ENCODE measurements at regions not wholly inside any gene's neighbourhood (a gene's known extent, or its start where the extent isn't known, plus 50 kb on each side); places are given as distances from the start of the nearest gene placed in this dataset.

DNA sequence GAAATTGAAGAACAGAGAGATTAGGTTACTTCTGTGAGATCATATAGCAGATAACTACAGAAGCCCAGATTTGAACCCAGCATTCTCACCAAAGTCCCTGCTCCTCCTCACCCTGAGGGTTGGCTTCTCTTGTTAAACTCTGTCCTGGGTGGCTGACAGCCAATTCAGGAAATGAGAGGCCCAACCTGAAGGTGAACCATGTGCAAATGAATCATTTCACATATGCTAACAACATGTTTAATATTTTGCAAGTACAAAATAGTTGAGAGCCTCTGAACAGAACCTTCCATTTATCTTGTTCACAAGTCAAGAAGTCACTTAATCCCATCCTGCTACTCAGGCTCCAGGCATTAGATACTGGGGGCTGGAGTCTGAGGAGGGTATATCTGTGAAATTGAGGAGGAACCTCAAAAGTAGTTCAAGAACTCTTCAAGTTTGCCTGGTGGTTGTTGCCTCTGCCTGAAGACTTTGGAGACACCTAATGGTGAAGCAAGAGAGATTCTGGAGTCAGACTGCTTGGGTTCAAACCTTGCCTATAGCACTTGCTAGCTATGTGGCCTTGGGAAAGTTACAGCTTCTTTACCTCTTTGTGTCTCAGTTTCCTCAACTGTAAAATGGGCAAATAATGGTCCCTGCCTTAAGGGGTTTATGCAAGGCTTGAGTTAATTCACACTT lies 564.0 kb downstream of the PSAT1 start:
- DNase-seq (ENCODE audit: low read depth, low spot score): no peak

DNA sequence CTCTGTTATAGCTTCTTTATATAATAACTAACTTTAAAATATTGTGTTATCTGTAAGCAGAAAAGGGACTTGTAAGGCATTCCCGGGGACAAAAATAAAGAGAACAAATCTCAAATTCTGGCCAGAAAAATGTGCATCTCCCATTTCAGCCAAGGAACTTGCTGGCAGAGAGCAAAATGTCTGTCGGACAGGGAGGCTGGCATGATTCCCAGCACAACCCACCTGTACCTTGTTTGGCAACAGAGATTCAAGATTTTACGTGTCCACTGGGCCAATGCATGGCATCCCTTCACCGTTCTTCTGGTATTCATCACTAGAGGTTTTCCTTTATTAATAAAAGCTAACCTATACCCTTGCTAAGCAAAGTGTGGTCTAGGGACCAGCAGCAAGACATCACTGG lies 566.6 kb downstream of the PSAT1 start:
- DNase-seq (ENCODE audit: low read depth, low spot score): no peak

DNA sequence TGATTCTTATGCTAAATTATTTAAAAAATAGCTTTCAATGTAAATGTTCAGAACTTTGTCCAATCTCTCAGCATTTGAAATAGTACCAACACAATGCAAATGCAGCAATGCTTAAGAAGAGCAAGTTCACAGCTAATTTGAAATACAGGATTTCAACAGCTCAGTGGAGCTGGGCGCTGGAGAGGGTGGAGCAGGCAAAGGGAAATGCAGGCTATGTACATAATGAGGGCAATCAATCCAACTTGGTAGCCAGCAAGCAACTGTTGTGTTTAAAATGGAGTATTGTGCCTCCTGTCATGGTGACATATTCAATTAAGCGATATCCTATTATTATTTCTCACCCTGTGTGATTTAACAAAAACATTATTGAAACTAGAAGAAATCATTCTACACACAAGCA lies 568.8 kb downstream of the PSAT1 start:
- no peak for DNase-seq (ENCODE audit: low read depth, low spot score)

DNA sequence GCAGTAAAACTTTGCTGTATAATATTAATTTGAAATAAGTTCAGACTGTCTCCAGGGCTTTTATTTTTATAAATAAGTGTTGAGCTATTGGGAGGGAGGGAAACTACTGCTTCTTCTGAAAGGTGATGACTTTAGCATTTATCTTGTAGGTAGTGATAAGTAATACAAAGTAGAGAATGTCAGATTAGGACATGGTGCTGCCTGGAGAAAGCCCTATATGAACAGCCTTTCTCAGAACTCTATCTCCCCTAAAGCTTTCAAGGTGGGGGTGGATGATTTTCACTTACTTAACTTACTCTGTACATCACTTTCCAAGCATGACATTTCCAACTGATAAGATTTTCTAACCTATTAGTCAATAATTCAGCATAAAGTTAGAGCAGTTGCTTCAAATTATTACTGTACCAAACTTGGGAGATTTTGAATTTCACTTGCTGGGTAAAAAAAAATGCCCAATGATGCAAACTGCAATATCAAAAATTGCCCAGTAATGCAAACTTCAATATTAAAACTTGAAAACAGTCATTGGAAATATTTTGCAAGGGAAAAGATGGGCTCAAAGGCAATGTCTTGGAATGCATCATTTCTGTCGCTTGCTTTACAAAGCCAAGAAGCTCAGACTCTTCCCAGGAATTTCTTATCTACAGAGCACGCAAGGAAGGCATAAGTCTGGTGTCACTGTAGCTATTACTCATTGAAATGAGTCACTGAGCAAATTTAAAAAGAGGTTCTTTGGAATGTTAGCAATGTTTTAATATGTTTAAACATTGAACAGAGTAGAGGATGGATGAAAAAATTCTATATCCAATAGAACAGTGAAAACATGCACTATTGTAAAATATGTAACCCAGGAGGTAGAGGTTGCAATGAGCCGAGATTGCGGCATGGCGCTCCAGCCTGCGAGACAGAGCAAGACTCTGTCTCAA lies 569.5 kb downstream of the PSAT1 start:
- DNase-seq (ENCODE audit: low read depth, low spot score): no peak

DNA sequence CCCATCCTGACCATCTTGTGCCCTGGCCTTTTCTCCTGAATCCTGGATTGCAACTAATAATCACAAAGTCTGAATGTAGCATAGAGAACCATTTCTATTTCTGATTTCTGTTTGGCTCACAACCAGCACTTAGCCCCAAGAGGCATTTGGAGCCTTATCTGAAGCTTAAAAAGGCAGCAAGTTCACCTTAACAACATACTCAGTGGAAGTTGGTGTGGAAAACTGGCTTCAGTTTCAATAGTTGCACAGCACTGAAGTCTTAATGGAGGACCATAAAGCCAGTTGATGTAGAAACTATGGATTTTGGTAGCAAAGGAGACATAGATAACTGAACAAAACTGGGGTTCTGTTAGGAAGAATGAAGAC lies 574.1 kb downstream of the PSAT1 start:
- DNase-seq (ENCODE audit: low read depth, low spot score): no peak

DNA sequence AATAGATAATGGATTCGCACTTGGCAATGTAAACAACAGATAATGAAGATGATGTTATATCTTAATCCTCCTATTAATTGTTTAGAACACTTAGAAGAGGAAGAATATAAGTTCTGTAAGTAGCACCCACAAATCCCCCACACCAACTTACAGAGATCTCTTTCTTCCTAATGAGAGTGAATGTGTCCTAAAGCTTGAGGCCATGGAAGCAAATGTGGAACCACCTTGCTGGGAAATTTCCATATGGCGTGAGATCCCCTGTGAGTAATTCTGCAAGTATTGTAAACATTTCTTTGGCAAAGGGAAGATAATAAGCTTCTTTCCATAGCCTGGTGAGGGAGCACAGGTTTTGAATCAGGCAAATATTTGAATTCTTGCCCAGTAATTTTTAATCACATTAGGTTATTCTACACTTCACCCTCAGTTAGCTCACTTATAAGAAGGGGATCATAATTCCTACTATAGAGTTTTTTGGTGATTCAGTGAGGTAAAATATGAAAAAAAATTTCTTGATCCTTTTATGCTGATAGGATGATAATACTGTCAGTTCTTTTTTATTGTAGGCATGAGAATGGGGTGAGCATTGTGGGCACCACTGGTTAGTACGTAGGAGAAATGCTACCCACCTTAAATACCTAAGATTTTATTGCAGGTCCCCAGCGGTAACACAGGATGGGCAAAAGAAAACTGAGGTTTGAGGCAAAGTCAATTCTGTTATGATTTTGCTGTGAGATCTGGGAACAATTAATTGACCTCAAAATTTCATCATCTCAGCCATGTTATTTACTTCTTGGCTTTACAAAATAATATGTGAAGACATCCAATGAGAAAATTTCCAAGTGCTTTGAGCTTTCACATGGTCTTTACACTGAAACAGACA lies 574.8 kb downstream of the PSAT1 start:
- no peak for DNase-seq (ENCODE audit: low read depth, low spot score)

DNA sequence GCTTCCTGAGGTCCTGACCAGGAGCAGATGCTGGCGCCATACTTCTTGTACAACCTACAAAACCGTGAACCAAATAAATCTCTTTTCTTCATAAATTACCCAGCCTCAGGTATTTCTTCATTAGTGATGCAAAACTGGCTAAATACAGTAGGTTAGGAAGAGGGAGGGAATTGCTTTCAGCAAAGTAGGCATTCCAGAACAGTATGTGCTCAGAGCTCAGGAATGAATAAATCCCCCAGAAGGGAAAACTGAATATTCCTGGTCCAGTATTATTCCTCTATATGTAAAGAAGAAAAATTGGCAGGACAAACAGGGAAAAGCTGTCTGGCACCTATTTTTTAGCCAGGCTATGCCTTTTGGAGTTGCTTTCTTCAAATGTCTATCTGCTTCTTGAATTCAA lies 577.1 kb downstream of the PSAT1 start:
- no peak for DNase-seq (ENCODE audit: low read depth, low spot score)

DNA sequence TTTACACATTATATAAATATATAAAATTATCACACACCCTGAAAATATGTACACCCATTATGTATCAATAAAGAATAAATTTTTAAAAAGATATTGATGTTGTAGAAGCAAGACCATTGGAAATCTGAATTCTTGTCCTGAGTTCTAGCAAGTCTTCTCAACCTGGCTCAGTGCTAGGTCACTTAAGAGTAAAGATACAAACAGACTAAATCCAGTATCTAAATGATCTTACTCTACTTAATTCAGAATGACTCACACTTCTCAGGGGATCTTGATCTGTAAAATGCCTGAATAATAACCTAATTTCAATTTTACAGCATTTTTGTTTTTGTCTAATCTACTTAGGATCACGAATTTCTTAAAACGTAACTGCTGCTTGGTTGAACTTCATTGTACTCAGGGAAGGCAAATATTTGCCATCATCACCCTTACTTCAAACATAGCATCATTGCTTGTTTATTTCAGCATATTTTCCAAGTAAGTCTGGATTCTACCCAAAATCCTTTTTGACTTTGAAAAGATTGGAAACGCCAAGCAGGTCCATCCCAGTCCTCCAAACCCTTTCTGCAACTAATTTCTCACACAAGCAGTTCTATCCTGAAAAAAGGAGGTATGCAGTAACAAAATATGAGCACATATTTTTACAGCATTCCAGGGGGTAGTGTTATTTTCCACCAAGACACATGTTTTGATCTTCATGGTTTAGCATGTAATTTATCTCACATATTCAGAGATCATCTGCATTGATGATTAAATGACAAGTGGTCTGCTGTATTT lies 582.6 kb downstream of the PSAT1 start:
- no peak for DNase-seq (ENCODE audit: low read depth, low spot score)

DNA sequence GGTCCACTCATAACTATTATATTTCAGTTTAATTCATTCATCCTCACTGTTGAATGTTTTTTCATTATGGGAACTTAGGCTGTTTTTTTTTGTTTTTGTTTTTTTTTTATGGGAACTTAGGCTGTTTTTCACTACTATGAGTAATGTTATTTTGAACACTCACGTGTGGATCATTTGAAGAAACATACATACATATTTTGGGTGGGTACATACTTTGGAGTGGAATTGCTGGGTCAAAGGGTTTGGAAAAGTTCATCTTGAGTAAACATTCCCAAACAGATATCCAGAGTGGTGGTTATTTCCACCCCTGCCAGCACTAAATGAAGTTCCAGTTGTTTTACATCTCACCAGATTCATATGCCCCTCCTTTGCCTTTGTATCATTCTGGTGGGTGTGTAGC lies 584.4 kb downstream of the PSAT1 start:
- DNase-seq (ENCODE audit: low read depth, low spot score): no peak

DNA sequence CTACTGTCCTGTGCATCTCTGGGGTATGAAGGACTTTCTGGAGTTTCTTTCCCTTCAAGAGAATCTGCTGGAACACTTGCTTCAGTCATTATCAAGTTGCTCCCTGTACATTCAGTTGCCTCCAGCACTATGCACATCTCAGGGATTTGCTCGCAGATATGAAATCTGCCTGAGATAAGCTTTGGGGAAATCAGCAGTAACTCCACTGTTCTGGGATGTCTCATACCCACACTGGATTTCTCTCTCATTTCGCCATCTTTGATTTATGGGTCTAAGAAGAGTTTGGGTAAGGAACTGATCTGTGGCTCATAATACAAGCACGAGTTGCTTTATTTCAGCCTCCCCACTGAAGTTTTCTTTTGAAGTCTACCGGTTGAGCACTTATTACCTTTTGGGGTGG lies 585.6 kb downstream of the PSAT1 start:
- no peak for DNase-seq (ENCODE audit: low read depth, low spot score)

DNA sequence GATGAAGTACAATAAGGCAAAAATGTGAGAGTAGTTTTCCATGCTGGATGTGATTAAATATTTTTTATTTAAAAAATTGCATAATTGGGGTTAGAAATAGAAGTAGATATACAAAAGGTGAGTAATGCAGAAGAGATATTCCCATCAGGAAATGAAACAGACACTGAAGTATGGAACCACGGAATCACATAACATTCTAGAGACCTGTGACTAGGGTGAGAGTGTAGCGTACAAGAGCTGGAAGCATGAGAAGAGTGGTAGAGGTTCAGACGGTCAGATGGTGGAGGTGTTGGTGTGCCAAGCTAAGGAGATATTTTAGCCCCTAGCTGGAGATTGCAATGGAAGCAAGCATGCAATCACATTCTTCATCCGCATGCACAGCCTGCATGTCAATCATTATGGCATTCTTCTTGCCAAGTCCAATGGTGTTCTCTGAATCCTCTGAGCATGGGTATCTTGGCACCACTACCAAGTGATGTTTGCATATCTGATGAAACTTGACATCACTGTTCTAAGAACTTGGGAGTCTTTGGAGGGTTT lies 587.8 kb downstream of the PSAT1 start:
- no peak for DNase-seq (ENCODE audit: low read depth, low spot score)

DNA sequence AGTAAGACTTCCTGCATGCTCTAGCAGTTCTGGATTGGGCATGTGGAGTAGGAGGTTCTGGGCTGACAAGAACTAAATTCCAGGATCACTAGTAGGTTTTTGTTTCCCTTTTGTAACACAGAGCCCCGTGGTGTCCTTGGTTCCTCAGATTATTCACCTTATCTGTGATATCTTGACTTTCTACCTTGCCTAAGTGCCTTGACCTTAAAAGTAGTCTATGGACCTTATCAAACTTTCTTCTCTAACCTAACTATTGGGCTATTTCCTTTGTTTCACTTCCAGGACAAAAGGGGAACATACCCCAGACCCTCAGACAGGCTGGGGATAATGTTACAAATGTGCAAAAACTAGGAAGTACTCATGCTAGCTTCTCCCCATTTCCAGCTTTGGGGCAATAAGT lies 595.3 kb downstream of the PSAT1 start:
- DNase-seq (ENCODE audit: low read depth, low spot score): no peak

DNA sequence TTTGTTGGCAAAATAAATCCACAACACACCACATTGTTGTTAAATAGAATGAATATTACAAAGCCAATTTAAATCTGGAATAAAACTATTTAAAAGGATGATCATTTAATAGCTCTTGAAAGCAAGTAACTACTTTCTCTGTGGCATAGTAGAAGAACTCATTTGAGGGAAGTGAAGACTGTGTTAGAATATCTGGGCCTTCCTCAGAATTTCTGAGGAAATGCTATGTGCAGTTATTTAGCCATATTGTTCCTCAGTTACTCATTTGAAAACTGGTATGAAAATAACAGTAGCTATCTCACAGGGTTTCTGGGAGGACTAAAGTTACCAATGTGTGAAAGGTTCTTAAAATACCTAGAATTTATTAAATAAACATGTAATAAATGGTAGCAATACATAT lies 595.8 kb downstream of the PSAT1 start:
- DNase-seq (ENCODE audit: low read depth, low spot score): no peak

DNA sequence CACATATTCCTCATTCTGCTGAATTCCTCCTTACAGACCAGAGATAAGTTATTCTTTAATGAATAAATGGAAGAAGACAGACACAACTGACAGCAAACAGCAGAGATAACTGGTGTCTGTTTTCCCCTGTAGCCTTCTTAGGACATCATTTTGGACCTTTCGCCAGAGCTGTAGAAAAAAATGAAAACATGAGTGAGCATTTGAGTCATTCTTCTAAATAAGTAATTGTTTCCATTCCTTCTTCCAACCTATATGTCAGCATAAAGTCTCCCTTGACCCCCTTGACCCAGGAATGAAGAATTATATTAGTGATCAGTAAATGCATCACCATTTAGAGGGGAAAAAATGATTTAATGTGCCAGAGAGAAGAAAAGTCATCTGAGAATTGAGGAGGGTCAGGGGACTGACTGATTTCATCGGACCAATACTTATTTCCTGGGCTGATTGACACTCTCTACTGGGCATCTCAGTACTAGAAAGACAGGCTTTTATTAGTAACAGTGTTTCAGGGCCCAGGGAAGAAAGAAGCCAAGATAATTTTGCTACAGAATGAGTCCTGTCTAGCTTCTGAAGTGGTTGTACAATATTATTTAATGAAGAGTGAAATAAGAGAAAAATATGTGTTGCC lies 597.0 kb downstream of the PSAT1 start:
- no peak for DNase-seq (ENCODE audit: low read depth, low spot score)

DNA sequence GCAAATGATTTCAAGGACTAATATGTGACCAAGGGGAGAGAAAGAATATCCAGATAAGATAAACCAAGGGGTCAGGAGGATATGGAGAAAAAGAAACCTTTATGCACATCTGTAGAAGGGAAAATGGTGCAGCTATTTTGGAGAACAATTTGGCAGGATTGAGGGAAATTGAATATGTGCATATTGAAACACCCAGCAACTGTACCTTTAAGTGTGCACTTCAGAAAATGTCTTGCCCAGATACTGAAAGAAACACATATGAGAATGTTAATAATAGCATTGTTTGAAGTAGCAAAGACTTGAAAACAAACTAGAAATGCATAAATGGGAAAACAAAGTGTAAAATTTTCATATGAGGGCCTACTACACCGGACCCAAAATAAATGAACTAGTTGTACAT lies 599.6 kb downstream of the PSAT1 start:
- no peak for DNase-seq (ENCODE audit: low read depth, low spot score)

DNA sequence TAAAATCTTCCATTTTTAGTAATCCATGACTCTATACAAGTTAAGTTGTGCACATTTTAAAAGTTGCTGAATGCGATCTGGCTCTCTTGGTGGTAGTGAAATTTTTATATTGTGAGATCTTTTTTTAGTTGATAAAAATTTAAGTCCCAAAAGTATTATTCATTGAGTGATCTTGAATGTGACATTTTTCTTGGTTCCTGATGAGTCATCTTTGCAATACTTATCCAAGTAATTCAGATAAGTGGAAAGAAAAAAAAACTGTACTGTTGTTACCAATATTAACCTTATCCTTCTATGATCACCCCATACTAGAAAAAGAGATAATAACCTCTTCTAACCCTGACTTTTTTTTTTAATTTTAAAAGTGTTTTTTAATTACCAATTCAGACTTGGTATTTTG lies 601.3 kb downstream of the PSAT1 start:
- DNase-seq (ENCODE audit: low read depth, low spot score): no peak

DNA sequence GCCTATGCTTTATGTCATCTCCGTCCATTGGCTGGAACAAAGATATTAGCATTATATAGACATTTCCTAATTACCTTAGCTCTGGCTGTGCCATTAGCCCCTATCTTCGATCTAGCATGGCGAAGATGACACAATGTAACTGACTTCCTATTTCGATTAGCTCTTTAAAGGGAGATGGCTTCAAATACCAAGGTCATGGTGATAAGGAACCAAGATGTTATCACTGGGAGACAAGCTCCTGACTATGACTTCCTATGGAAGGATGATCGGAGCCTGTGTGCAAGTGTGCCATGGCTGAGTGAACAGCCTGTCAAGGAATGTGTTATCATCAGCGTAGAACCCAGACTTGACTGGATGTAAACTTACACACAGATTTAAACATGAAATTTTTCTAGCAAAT lies 602.1 kb downstream of the PSAT1 start:
- DNase-seq (ENCODE audit: low read depth, low spot score): no peak

DNA sequence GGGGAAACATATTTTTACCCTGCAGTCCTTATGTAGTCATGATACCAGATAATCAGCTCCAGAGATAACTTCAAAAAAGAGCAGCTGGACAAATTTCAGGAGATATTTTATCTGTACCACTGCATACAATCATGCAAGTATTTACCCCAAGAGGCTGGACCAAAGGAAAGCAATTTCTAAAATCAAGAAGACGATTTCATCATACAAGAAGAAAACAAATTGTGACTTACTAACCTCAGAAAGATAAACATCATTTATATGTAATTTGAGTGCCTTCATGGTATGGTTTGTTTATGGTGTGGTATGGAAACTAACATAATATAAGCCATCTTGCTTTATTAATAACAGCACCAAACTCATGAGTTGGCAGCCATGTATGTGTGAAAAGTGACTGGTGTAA lies 603.6 kb downstream of the PSAT1 start:
- no peak for DNase-seq (ENCODE audit: low read depth, low spot score)

DNA sequence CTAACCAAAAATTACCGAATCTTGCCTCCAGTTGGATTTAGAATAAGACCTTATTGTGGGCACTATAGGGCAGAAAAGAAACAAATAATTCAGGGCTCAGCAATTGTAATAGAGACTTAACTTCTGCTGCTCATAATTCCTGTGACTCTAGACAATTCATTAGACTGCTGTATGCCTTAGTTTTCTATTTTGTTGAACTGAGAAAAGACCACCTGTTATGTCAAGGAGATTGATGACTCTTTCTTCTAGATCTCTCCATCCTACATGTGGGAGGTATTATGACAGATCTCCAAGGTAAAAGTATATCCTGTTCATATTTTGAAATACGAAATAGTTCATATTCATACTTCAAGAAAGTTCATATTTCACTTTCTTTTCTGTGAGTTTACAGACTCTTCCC lies 605.1 kb downstream of the PSAT1 start:
- DNase-seq (ENCODE audit: low read depth, low spot score): no peak

DNA sequence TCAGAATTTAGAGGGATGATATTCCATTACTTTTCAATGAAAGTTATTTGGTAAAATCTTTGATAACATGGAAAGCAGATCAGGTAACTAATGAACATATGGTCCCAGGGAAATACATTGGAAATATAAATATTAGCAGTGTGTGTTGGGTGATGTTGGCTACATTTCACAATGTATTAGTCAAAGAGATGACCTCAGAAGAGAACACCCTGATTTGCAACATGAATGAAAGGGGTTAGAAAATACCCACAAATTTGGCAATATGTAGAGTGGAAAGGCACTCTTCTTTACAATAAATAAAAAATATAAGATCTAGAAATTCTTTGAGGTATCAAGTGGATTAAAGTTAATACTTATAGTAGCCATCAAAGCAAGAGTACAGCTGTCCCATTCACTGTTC lies 606.7 kb downstream of the PSAT1 start:
- DNase-seq (ENCODE audit: low read depth, low spot score): no peak

DNA sequence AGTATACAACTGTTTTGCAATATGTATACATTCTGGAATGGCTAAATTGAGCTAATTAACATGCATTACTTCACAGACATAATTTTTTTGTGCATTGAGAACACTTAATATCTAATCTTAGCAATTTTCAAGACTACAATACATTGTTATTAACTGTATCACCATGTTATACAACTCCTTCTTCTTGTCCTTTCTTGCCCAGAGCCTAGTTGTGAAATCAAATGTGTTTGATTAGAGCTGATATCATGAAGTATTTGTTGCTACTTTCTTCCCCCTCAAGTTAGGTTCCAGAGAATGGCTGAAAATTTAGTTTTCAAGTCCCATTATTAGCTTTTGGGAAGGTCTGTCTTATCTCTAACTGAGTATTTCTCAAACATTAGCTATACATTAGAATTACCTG lies 607.8 kb downstream of the PSAT1 start:
- DNase-seq (ENCODE audit: low read depth, low spot score): no peak
